GM19395 (cell line): ENCODE measurements at regions not wholly inside any gene's neighbourhood (a gene's known extent, or its start where the extent isn't known, plus 50 kb on each side); places are given as distances from the start of the nearest gene placed in this dataset.

ENCODE experiments used
- ATAC-seq: cut with Tn5 transposase; IDR thresholded peaks from one replicate; pipeline ENCODE4 v1.9.1; 2021; ENCODE audit warnings: mild to moderate bottlenecking, moderate library complexity; ENCODE audit not compliant: unreplicated experiment

DNA sequence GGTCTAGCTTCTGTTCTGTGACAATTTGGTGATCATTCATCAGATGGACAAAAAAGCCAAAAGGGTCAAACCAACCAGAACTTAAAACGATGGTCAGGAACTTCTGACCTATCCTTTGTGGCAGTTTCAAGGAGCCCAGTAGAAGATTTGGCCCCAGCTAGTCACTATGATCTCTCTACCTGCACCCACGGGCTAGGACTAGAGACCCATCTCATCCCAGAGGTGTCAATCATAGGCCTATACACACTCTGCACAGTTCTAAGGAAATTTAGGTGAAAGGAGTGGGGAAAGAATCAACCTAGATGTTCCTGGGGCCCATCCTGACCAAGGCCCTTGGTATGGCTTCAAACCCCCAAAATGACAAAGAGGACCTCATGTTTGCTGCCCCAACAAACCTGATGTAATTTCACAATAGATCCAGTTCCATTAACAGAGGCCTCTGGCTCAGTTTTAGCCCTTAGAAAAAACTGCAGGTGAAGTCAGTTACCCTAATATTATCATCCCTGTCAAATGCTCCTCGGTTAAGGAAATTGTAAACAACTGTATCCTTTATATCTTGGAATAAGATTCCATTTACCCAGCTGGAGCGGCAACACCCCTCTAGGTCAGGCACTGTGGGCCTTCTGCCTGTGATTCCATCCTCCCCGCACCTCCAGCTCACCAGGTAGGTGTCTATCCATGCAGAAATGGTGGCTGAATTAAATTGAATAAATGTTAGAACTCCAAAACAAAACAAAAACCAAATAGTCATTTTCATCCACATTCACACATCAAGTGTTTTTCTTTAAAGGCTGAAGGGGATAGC, 138.7 kb downstream of the ENC1 start:
- no peak for ATAC-seq

DNA sequence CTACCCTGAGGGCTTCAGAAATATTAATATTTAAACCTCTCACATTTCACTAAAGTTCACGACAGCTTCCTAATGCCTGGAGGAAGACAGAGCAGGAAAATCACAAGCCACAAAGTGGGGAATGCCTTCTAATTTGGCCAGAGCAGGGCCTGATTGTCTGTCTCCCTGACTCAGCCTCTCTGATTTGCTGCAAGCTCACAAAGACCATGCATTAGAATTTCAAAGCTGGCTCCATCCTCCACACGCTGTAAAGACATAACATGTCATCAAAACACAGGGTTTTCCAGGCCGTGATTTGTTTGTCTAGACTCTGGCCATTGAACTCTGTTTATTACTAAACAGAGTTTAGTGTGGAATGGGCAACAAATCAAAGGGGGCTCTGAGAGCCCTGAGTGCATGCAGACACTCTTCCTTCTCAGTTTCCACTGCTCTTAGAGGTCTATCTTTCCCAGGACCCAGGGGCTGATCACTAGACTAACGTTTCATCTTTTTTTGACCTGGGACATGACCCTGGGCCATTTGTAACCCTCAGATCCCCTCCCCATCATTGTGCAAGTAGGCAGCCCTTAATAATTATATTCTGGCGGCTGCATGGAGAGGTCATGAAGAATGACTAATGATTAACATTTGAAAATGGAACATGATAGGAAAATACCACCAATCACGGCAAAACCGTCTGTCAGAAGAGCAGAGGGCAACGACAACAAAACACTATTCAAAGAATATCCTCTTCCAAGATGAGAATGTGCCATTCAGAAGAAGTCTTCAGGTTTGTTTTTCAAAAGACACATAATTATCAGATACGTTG, 140.2 kb downstream of the ENC1 start:
- no peak for ATAC-seq

DNA sequence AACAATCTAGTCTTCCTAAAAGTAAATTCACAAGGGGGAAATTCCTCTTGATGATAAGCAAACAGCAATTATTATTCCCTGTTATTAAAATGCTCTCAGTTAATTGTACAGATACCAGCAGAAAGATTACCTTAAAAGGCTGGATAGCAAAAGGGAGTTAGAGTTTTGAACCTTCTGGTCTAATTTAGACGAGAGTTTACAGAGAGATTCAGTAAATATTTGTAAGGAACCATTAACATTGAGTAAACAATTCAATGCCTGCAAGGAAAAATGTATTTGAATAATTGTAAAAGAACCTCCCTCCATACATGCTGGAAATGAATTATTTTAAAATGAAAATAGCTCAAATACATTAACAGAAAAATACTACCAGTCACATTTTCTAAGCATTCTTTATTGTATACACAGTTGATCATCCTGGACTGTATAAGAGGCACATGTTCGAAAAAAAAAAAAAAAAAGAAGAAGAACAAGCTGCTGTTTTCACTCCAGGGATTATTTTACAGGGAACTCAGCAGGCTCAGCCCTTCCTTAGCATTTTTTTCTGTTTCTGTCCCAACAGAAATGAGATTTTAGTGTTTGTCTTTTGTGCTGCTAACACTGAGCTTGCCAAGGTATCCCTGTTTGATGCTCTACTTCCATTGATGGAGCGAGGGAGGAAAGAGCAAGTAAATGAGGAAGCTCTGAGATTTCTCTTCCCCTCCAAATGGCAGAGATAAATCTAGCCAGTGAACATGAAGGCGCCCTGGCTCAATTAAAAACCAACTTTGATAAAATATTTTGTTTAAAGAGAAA, 141.1 kb downstream of the ENC1 start:
- ATAC-seq = no peak

DNA sequence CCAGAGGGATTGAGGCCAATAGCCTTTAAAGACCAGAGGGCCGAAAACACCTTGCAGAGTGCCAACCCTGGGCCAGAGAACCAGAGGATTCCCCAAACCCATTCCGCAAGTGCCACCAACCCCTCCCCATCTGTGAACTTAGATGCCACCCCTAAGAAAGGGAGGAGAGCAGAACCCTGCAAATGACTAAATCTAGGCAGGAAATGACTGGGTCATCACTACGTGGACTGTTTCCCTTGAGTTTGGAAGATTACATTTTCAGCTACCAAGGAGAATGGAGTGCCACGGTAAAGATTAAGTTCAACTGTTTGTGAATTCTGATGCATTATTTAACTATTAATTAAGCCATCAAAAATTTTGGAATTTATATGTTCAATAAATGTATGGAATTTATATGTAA, 142.8 kb downstream of the ENC1 start:
- no peak for ATAC-seq

DNA sequence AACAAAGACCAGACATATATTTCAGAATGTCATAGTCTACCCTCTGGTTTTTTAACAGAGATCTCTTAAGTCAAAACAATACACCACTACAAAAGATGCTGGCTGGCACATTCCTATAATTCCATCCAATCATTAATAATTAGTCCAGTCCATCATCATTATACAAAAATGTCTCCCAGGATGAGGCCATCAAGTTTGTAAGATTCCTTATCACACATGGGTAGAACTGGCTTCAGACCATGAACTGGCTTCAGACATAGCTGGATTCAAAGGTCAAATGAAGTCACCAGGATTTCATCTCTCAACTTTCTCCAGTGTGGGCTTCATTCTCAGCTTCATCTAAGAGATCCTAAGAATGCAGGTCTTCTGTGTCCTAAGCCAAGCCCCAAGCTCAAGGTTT, 147.1 kb downstream of the ENC1 start:
- no peak for ATAC-seq

DNA sequence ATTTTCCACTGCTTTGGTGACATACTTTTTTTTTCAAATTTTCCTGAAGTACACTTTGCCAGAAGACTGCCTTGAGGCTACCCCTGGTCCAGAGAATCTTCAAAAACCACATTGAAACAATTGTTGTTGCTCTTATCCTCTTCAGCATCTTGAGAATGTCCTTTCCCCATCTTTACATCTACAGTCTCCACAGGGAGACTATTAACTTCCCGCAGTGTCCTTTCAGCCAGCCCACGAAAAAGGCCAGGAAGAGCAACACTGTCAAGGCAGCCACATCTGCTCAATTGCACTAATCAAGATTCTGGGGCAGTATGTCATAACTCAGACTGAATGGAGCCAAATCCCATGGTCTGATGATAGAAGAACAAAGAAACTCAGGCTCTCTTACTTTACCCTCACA, 148.3 kb downstream of the ENC1 start:
- ATAC-seq = no peak

DNA sequence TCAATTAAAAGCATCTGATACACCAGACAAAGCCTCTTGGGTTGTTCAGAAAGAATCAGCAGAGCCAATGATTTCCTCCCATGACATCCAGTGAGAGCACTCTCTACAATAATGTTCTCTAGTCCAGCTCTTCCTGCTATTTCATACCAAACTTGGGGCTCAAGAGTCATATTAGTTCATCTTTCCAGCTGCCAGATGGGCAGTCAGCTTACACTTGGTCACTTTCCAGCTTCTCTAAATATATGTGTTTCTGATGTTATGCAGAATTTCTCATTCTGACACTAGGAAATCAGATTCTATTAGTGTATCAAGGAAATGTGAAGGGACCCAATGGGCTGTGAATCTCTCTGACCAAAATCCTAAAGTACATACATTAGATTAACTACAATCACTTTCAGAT, 148.9 kb downstream of the ENC1 start:
- no peak for ATAC-seq

DNA sequence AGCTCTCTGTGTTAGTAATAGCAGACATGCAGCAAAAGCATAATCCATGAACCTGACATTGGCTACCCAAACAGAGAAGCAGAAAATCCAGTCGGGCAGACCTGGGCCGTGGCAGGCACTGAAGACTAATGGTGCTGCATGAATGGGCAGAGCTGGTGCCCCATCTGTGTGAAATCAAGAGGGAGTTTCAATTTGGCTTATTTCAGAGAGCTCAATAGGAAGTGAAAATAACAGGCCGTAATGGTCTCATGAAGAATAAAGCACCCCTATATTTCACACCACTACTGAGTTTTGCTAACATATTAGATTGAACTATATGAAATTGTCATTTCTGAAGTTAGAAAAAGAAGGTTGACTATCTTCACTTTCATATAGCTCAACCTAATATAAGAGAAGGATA, 149.7 kb downstream of the ENC1 start:
- ATAC-seq = peak; percentile 94

DNA sequence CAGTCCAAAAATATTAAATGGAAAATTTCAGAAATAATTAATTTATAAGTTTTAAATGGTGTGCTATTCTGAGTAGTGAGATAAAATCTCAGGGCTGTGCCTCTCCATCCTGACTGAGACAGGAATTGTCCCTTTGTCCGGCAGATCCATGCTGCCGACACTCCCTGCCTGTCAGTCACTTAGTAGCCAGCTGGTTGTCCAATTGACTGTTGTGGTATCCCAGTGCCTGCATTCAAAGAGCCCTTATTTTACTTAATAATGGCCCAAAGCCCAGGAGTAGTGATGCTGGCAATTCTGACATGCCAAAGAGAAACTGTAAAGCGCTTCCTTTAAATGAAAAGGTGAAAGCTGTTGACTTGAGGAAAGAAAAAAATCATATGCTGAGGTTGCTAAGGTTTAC, 157.5 kb downstream of the ENC1 start:
- no peak for ATAC-seq

DNA sequence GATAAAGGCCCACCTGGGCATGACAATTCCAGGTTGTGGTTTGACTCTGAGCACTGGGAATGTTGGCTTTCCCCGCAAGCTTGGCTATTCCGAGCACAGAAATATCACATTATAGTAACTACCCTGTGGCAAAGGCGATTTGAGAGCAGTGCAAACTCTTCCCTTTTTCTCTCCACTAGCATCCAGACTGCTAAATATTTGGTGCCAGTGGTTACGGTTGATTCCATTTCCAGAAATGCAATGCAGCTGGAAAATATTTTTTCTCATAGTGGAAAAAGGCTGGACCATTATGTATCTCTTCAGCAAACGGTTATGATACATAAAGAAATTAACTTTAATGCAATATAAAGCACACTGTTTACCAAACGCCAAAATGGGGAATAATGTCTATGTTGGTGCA, 158.0 kb downstream of the ENC1 start:
- no peak for ATAC-seq

DNA sequence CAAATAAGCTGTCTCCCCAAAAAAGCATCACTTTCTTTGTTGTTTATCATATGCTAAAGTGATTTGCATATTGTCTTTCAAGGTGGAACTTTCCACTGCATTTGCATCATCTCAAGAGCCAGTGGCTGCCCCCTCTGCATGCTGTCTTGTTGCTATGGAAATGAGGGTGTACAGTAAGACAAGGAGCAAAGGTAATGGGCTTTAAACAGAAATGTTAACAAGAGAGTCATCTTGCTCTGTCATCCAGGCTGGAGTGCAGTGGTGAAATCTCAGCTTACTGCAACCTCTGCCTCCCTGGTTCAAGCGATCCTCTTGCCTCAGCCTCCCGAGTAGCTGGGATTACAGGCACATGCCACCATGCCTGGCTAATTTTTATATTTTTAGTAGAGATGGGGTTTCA, 159.2 kb downstream of the ENC1 start:
- ATAC-seq = peak; percentile 90

DNA sequence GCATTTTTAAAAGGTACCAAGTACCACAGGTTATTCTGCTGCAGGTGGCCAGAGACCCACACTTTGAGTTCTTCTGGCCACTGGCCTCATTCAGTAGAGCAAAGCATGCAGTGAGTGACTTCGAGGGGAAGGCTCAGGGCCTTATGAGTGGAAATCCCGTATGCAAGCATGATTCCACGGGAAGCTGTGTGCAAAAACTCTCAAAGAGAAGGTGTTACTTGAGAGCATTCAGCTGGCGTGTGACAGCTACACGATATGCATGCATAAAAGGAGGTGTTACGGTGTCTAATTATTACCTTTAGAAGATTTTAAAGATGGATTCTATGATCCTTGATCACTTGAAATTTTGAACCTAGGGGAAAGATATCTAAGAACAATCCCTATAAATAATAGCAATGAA, 160.3 kb downstream of the ENC1 start:
- no peak for ATAC-seq

DNA sequence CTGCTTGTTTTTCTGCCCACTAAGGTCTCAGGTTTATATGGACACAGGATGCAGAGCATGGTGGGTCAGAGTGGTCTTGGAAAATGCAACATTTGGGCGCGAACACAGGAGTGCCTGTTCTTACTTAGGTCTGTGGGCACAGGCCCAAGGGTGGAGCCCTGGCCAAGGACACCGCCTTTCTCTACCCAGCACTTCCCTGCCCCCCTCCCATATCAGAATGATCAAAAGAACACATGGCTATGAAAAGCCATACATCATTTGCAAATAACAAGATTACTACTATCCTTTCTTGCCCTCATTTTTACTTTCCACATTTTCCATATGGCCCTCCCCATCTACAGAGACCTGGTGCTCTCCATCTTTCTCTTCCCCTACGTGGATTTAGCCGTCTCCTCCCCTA, 162.2 kb downstream of the ENC1 start:
- no peak for ATAC-seq

DNA sequence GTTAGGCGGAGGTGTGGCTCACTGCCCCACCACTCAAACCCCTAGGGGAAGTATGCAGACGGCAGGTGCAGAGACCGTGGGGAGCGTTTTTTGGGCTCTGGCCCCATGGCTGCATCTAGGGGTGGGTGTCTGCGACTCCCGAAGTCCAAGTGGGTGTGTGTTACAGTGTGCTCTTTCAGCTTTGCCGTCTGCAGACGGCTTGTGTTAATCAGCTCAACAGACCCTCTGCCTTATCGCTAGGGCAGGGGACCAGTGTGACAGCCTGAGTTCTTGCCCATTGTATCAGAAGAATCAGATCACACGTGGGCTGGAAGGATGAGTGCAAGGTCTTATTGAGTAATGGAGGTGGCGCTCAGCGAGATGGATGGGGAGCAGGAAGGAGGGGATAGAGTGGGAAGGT, 162.8 kb downstream of the ENC1 start:
- ATAC-seq = no peak

DNA sequence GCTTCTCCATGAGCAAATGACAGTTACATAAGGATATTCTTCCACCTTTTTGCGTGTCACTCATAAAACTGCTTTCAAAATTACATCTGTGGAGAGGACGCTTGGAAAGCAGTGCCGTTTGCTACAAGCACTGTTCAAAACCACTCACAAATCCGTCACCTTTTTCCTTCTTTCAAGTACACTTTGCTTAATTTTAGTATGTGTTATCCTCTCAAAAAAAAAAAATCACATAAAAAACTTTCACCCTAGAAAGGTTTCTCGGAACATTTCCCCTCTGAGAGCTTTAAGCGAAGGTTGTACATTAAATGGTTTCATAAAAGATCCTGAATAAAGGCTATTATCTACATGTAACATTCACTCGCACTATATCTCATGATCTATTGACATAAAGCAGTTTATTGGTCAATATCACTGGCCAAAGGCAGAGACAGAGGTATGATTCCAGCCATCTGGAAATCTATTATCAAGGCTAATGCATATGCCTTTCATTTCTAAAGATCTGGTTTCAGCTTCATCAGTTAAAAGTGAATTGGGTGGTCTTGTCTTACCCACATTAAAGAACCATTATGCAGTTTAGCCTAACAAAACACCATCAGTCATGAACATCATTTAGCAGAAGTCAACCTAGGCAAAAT, 163.6 kb downstream of the ENC1 start:
- no peak for ATAC-seq

DNA sequence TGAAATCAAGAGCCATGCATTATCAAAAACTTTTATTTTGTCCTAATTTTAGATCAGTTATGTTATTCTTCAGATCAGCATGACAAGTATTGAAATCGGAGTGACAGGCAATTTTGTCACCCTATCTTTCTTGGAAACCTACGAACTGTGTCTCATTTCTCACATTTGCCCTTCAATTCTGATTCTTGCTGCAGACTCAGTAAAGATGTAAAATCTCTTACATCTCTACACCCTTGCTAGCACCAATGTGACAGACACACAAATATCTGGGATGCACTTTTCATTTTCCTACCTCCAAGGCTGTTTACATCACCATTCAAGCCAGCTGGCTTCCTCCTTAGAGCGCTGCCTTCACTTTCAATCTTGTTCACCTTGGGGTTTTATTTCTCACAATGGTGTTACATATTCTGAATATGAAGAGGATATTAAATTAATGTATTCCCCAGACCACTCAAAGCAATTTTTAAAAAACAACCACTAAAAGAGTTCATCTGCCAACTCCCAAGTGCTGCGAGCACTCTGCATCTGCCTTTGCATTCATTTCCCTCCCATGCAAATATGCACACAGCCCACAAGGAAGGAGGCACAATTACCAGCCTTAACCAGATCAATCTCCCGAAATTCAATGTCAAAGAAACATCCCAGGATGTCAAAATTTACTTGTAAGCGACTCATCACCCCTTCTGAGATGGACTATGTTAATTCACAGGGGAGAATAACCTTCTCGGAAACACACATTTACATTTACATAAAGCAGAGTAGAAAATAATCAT, 164.3 kb downstream of the ENC1 start:
- ATAC-seq = no peak

DNA sequence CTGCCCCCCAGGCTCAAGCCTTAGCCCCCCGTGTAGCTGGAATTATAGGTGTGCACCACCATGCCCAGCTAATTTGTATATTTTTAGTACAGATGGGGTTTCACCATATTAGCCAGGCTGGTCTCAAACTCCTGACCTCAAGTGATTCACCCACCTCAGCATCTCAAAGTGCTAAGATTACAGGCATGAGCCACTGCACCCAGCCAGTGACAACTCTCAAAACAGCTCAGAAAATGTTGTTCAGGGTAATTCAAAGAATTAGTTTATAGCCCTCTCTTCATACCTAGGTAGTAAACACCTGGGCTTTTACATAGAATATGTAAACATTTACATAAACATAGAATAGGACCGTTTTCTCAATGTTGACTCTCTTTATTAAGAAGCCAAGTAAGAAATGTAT, 168.7 kb downstream of the ENC1 start:
- no peak for ATAC-seq

DNA sequence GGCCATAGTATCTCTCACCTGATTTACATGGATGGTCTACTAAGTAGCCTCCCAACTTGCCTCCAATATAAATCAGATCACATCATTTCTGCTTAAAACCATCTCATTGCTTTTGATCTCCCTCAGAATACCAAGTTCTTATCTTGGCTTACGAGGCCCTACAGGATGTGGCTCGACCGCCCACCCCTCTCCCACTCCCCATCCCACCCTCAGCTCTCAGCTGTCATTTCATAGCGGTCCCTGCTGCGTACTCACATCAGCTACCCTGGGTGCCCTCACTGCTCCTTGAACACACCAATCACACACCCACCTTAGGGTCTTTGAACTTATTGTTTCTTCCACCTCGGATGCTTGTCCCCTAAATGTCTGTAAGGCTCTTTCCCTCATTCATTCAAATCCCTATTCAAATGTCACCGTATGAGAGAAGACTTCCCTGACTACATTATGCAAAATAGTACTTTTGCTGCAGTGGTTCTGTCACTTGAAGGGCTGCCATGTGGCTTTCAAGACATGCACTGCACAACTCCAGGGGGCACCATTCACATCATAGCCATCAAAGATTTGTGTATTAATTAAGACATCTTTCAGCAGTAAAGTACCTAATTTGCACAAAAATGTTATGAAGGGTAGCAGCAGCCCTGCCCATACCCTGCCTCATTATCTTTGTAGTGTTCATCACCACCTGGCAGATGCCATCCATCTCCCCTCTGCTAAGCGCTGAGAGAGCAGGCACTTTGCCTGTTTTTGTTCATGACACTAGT, 171.1 kb downstream of the ENC1 start:
- ATAC-seq = no peak

DNA sequence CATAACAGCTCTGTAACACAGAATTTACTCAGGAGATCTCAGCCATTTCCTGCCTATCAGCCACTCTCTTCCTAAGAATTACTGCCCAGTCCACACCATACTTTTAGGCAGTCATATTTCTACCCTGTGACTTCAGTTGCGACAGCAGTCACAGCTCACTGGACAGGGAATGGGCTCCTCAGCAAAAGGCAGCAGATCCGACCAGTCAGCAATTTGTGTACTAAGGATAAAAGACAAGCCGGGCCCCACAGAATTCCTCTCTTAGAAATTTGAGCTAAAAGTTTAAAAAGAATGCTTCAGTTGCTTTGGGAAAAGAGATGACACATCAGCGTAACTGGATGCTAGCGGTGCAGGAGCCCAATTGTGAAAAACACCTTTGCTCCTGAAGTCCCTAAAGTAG, 172.1 kb downstream of the ENC1 start:
- no peak for ATAC-seq

DNA sequence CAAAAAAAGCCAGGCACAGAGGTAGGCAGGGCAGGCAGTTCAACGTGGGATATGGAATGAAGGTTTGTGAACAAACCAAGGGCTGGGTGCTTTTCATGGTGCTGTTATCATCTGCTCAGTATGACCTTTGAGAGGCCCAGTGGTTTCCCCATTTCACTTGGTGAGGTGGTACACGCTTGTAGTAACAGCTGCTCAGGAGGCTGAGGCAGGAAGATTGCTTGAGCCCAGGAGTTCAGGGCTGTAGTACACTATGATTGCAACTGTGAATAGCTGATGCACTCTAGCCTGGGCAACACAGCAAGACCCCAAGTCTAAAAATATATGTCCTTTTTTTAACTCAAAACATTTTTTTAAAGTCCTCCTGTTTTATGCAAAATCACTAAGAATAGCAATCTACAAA, 174.8 kb downstream of the ENC1 start:
- ATAC-seq = peak; percentile 49
